ENCODE measurements at regions not wholly inside any gene's neighbourhood (a gene's known extent, or its start where the extent isn't known, plus 50 kb on each side); places are given as distances from the start of the nearest gene placed in this dataset.

- Histone ChIP-seq H3K4me1 (ENCODE audit: insufficient read depth, low read length) (no peaks in the 10 kb centered on the region), H3K4me3 (replicated peaks in 1 of 3; ENCODE audit: insufficient read depth in 1 of 3, low read depth in 2 of 3, low read length in 3 of 3) (no peak overlapping the region), H3K4me2 (ENCODE audit: low read depth, low read length) (no peak overlapping the region), H3K9ac (ENCODE audit: insufficient read depth, low read depth, low read length) (no peak overlapping the region), H3K9me3 (ENCODE audit: low read length) (no peaks in the 10 kb centered on the region), H3K36me3 (replicated peaks in 1 of 2; ENCODE audit: control insufficient read depth in 1 of 2, insufficient read depth in 2 of 2, low read length in 2 of 2) (no peaks in the 10 kb centered on the region), H2AFZ (ENCODE audit: low read length) (no peak overlapping the region), H3K79me2 (ENCODE audit: insufficient read depth, low read length) (no peaks in the 10 kb centered on the region), H3K27ac (ENCODE audit: extremely low read length, insufficient read depth, low read length) (no peak overlapping the region), H3K27me3 (ENCODE audit: control insufficient read depth in 1 of 2, insufficient read depth in 2 of 2, low read length in 2 of 2) (no peaks in the 10 kb centered on the region), H4K20me1 (ENCODE audit: insufficient read depth, low read length) (no peaks in the 10 kb centered on the region)
- WGBS (ENCODE audit: low lambda C conversion rate): 4% methylated on average over 4 of the region's 5 CpGs
- ATAC-seq (no peak), FAIRE-seq (no peak), DNase-seq (ENCODE audit: low spot score) (no peak)
- intact Hi-C loops (cut with micrococcal nuclease; ENCODE audit: unreplicated experiment): no loop called here
- ChIA-PET CTCF (ENCODE audit: low intra/inter-chr PET ratio, low total read pairs) (no interaction called here), POLR2A (no interaction called here)
- no TSS peak for BruUV-seq (replicated peaks)
- in situ Hi-C loops (cut with HindIII; ENCODE audit: extremely low pct_ligation_motif_present, low pct_unique_long_range_greater_than_20kb): no loop called here
- TF ChIP-seq BCL6 (CRISPR knock-in tag; IDR thresholded peaks at IDR 0.05): no peak
- peak; percentile 78 for TF ChIP-seq MNT (IDR thresholded peaks at IDR 0.05)
Observed at GRCh38 chr18:45441110-45441847, 174.0 kb upstream of the SLC14A2 start.

- H3K9me3 ChIP-seq (ENCODE audit: low read length): no peaks in the 10 kb centered on the region
- FAIRE-seq (no peak), ATAC-seq (no peak), DNase-seq (ENCODE audit: low spot score) (no peak)
- no TSS peak for BruUV-seq (replicated peaks)
- 44% methylated on average over 1 of the region's 1 CpG for WGBS (ENCODE audit: low lambda C conversion rate)
- H3K27ac ChIP-seq (ENCODE audit: extremely low read length, insufficient read depth, low read length): no peak overlapping the region
- no peaks in the 10 kb centered on the region for H3K27me3 ChIP-seq (ENCODE audit: control insufficient read depth in 1 of 2, insufficient read depth in 2 of 2, low read length in 2 of 2)
- intact Hi-C loops (cut with micrococcal nuclease; ENCODE audit: unreplicated experiment): no loop called here
- no peaks in the 10 kb centered on the region for H4K20me1 ChIP-seq (ENCODE audit: insufficient read depth, low read length)
- H2AFZ ChIP-seq (ENCODE audit: low read length): no peak overlapping the region
- no peak overlapping the region for H3K4me3 ChIP-seq (replicated peaks in 1 of 3; ENCODE audit: insufficient read depth in 1 of 3, low read depth in 2 of 3, low read length in 3 of 3)
- no peaks in the 10 kb centered on the region for H3K36me3 ChIP-seq (replicated peaks in 1 of 2; ENCODE audit: control insufficient read depth in 1 of 2, insufficient read depth in 2 of 2, low read length in 2 of 2)
- in situ Hi-C loops (cut with HindIII; ENCODE audit: extremely low pct_ligation_motif_present, low pct_unique_long_range_greater_than_20kb): no loop called here
- H3K79me2 ChIP-seq (ENCODE audit: insufficient read depth, low read length): no peaks in the 10 kb centered on the region
- H3K4me1 ChIP-seq (ENCODE audit: insufficient read depth, low read length): no peaks in the 10 kb centered on the region
- no peak overlapping the region for H3K4me2 ChIP-seq (ENCODE audit: low read depth, low read length)
- no peak overlapping the region for H3K9ac ChIP-seq (ENCODE audit: insufficient read depth, low read depth, low read length)
- CTCF ChIA-PET (ENCODE audit: low intra/inter-chr PET ratio, low total read pairs): no interaction called here
- POLR2A ChIA-PET: no interaction called here
- TF ChIP-seq NCOA1 (CRISPR knock-in tag; IDR thresholded peaks at IDR 0.05) (no peak), CBX5 (CRISPR knock-in tag; IDR thresholded peaks at IDR 0.05; ENCODE audit: borderline replicate concordance) (no peak), ZSCAN22 (CRISPR knock-in tag; IDR thresholded peaks at IDR 0.05) (no peak), HNRNPLL (IDR thresholded peaks at IDR 0.05; ENCODE audit: low read depth, low read length, poor library complexity, severe bottlenecking) (no peak), FOXC1 (CRISPR knock-in tag; IDR thresholded peaks at IDR 0.05; ENCODE audit: borderline replicate concordance) (no peak), SSRP1 (CRISPR knock-in tag; IDR thresholded peaks at IDR 0.05) (no peak), FOXA1 (IDR thresholded peaks at IDR 0.05) (no peak), FOXA1 (CRISPR knock-in tag; IDR thresholded peaks at IDR 0.05) (no peak), DZIP1 (CRISPR knock-in tag; IDR thresholded peaks at IDR 0.05) (no peak), KLF9 (CRISPR knock-in tag; IDR thresholded peaks at IDR 0.05; ENCODE audit: low read depth) (no peak), BCLAF1 (IDR thresholded peaks at IDR 0.05) (no peak)
Observed at GRCh38 chr18:45444040-45444439, 171.2 kb upstream of the SLC14A2 start.
